Fibroblast of the conjunctiva (primary cell): ENCODE measurements at regions not wholly inside any gene's neighbourhood (a gene's known extent, or its start where the extent isn't known, plus 50 kb on each side); places are given as distances from the start of the nearest gene placed in this dataset.
A peak's percentile ranks its signal among the peaks of the same experiment; 100 is the strongest.
"Not testable (repeated sequence)": the region's sequence is repeated elsewhere in the genome, so short reads cannot be mapped to it uniquely, and the experiment has no call there.

ENCODE experiments used
- DNase-seq: peaks from one replicate; pipeline ENCODE4 v3.0.0-alpha.2; 2010; ENCODE audit warnings: low read depth

- DNase-seq, result no peak
These were observed 66.0 kb downstream of the KBTBD8 start for GRCh38 chr3:67064105-67064504.

GRCh38 chr3:67067251-67067650, 69.1 kb downstream of the KBTBD8 start:
- no peak for DNase-seq

GRCh38 chr3:67072640-67073039, 74.5 kb downstream of the KBTBD8 start:
- not testable (repeated sequence) for DNase-seq

GRCh38 chr3:67073812-67074211, 75.7 kb downstream of the KBTBD8 start:
- no peak for DNase-seq

GRCh38 chr3:67075295-67075694, 77.2 kb downstream of the KBTBD8 start:
- DNase-seq, result no peak

- no peak for DNase-seq
These were observed 78.5 kb downstream of the KBTBD8 start for GRCh38 chr3:67076607-67077006.

GRCh38 chr3:67077656-67078055, 79.5 kb downstream of the KBTBD8 start:
- peak; percentile 20 for DNase-seq

GRCh38 chr3:67082533-67083024, 84.5 kb downstream of the KBTBD8 start:
- DNase-seq, result no peak

GRCh38 chr3:67083277-67083676, 85.2 kb downstream of the KBTBD8 start:
- no peak for DNase-seq

- no peak for DNase-seq
These were observed 89.7 kb downstream of the KBTBD8 start for GRCh38 chr3:67087788-67088187.

- peak; percentile 18 for DNase-seq
These were observed 92.4 kb downstream of the KBTBD8 start for GRCh38 chr3:67090474-67090873.

- no peak for DNase-seq
These were observed 95.2 kb downstream of the KBTBD8 start for GRCh38 chr3:67093305-67093704.

GRCh38 chr3:67094167-67094566, 96.1 kb downstream of the KBTBD8 start:
- no peak for DNase-seq

GRCh38 chr3:67094774-67095173, 96.7 kb downstream of the KBTBD8 start:
- peak; percentile 13 for DNase-seq

GRCh38 chr3:67104388-67104787, 106.3 kb downstream of the KBTBD8 start:
- no peak for DNase-seq

- no peak for DNase-seq
These were observed 108.8 kb downstream of the KBTBD8 start for GRCh38 chr3:67106874-67107273.

- DNase-seq, result peak; percentile 38
These were observed 111.6 kb downstream of the KBTBD8 start for GRCh38 chr3:67109651-67110204.

- DNase-seq, result peak; percentile 66
These were observed 115.8 kb downstream of the KBTBD8 start for GRCh38 chr3:67113802-67114407.

- DNase-seq, result no peak
These were observed 120.0 kb downstream of the KBTBD8 start for GRCh38 chr3:67118122-67118521.

GRCh38 chr3:67118635-67119034, 120.5 kb downstream of the KBTBD8 start:
- no peak for DNase-seq

GRCh38 chr3:67123914-67124313, 125.8 kb downstream of the KBTBD8 start:
- no peak for DNase-seq

GRCh38 chr3:67127254-67127653, 129.1 kb downstream of the KBTBD8 start:
- no peak for DNase-seq

GRCh38 chr3:67142432-67142831, 144.3 kb downstream of the KBTBD8 start:
- no peak for DNase-seq

- DNase-seq, result no peak
These were observed 147.6 kb downstream of the KBTBD8 start for GRCh38 chr3:67145738-67146137.
